Esophagus squamous epithelium (tissue), 4 donors: ENCODE measurements at regions not wholly inside any gene's neighbourhood (a gene's known extent, or its start where the extent isn't known, plus 50 kb on each side); places are given as distances from the start of the nearest gene placed in this dataset.

Experiments used
- POLR2A ChIP-seq, 4 donors: fragments of 450-650 bp; IDR thresholded peaks; one replicate each; pipeline ENCODE4 v1.6.1; 2017; ENCODE audit warnings: antibody characterized with exemption in 4 of 4, mild to moderate bottlenecking in 4 of 4, moderate library complexity in 3 of 4
- TF ChIP-seq, protein P1 (sequence below), 6 experiments: fragments of 450-650 bp in 4 of 6; fragments of 200-600 bp in 2 of 6; sonication (generic) in 2 of 6; IDR thresholded peaks; one replicate each; pipeline ENCODE4 v1.5.1; 2016 to 2019; ENCODE audit warnings: antibody characterized with exemption in 6 of 6, mild to moderate bottlenecking in 4 of 6, moderate library complexity in 4 of 6

DNA sequence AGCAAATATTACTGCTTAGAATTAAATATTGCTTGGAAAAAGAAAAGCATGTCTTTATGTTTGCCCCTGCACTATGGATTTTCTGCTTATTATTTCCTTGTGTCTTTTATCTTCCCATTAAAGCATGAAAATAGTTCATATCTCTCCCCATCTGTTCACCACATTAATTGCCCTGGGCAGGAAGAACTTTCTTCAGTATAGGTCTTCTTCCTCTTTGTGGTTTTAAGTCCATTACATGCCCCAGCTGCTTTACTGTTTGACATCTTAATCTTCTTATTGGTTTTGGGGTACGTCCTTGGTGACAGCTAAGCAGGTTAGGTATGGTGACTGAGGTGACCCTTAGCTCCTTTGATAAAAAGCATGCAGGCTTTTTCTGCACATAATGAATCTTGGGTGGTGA, 157.3 kb downstream of the AASDH start:
- TF ChIP-seq POLR2A (IDR thresholded peaks at IDR 0.05): no peak
- TF ChIP-seq, protein P1, sequence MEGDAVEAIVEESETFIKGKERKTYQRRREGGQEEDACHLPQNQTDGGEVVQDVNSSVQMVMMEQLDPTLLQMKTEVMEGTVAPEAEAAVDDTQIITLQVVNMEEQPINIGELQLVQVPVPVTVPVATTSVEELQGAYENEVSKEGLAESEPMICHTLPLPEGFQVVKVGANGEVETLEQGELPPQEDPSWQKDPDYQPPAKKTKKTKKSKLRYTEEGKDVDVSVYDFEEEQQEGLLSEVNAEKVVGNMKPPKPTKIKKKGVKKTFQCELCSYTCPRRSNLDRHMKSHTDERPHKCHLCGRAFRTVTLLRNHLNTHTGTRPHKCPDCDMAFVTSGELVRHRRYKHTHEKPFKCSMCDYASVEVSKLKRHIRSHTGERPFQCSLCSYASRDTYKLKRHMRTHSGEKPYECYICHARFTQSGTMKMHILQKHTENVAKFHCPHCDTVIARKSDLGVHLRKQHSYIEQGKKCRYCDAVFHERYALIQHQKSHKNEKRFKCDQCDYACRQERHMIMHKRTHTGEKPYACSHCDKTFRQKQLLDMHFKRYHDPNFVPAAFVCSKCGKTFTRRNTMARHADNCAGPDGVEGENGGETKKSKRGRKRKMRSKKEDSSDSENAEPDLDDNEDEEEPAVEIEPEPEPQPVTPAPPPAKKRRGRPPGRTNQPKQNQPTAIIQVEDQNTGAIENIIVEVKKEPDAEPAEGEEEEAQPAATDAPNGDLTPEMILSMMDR (IDR thresholded peaks at IDR 0.05): no peak
